Neural cell (in vitro differentiated cells): ENCODE measurements at regions not wholly inside any gene's neighbourhood (a gene's known extent, or its start where the extent isn't known, plus 50 kb on each side); places are given as distances from the start of the nearest gene placed in this dataset.

ENCODE experiments used
- CTCF ChIP-seq: fragments of 450-650 bp; IDR thresholded peaks from 2 replicates; pipeline ENCODE4 v1.5.1; 2014; ENCODE audit warnings: antibody characterized with exemption, mild to moderate bottlenecking, moderate library complexity; ENCODE audit not compliant: poor library complexity, severe bottlenecking
- EP300 ChIP-seq: fragments of 450-650 bp; conservative IDR thresholded peaks from 2 replicates; pipeline ENCODE4 v1.6.1; 2014; ENCODE audit warnings: antibody characterized with exemption, mild to moderate bottlenecking, moderate library complexity; ENCODE audit not compliant: poor library complexity, severe bottlenecking
- EZH2 ChIP-seq: fragments of 200-600, 300-800 bp; shearing (Covaris generic), sonication (generic); IDR thresholded peaks from 2 replicates; pipeline ENCODE4 v1.6.1; 2014; ENCODE audit warnings: antibody characterized with exemption, low read length, borderline replicate concordance, mild to moderate bottlenecking; ENCODE audit not compliant: insufficient read depth, poor library complexity, severe bottlenecking
- MXI1 ChIP-seq: fragments of 450-650 bp; conservative IDR thresholded peaks from 2 replicates; pipeline ENCODE4 v1.6.1; 2014; ENCODE audit warnings: antibody characterized with exemption, mild to moderate bottlenecking; ENCODE audit not compliant: poor library complexity, severe bottlenecking
- POLR2AphosphoS5 ChIP-seq: IDR thresholded peaks from 2 replicates; pipeline ENCODE4 v1.6.1; 2012
- RAD21 ChIP-seq: fragments of 450-650 bp; conservative IDR thresholded peaks from 2 replicates; pipeline ENCODE4 v1.6.1; 2014; ENCODE audit warnings: antibody characterized with exemption, mild to moderate bottlenecking, moderate library complexity
- TF ChIP-seq, protein P1 (sequence below): IDR thresholded peaks from 2 replicates; pipeline ENCODE4 v1.6.1; 2012; ENCODE audit warnings: borderline replicate concordance

- TF ChIP-seq MXI1 = no peak
- TF ChIP-seq CTCF = no peak
- TF ChIP-seq EP300 = no peak
- TF ChIP-seq POLR2AphosphoS5 = no peak
- TF ChIP-seq EZH2 = no peak
- TF ChIP-seq, protein P1, sequence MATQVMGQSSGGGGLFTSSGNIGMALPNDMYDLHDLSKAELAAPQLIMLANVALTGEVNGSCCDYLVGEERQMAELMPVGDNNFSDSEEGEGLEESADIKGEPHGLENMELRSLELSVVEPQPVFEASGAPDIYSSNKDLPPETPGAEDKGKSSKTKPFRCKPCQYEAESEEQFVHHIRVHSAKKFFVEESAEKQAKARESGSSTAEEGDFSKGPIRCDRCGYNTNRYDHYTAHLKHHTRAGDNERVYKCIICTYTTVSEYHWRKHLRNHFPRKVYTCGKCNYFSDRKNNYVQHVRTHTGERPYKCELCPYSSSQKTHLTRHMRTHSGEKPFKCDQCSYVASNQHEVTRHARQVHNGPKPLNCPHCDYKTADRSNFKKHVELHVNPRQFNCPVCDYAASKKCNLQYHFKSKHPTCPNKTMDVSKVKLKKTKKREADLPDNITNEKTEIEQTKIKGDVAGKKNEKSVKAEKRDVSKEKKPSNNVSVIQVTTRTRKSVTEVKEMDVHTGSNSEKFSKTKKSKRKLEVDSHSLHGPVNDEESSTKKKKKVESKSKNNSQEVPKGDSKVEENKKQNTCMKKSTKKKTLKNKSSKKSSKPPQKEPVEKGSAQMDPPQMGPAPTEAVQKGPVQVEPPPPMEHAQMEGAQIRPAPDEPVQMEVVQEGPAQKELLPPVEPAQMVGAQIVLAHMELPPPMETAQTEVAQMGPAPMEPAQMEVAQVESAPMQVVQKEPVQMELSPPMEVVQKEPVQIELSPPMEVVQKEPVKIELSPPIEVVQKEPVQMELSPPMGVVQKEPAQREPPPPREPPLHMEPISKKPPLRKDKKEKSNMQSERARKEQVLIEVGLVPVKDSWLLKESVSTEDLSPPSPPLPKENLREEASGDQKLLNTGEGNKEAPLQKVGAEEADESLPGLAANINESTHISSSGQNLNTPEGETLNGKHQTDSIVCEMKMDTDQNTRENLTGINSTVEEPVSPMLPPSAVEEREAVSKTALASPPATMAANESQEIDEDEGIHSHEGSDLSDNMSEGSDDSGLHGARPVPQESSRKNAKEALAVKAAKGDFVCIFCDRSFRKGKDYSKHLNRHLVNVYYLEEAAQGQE = no peak
- no peak for TF ChIP-seq RAD21
Measured at GRCh38 chr22:26883393-26883792, 226.0 kb downstream of the MIAT start.
